ENCODE measurements at regions not wholly inside any gene's neighbourhood (a gene's known extent, or its start where the extent isn't known, plus 50 kb on each side); places are given as distances from the start of the nearest gene placed in this dataset.

- Histone ChIP-seq H3K4me3 (ENCODE audit: low read length) (no peak overlapping the region), H3K4me1 (ENCODE audit: low read length) (no peaks in the 10 kb centered on the region), H3K79me2 (ENCODE audit: low read length) (no peaks in the 10 kb centered on the region), H3K27me3 (replicated peaks; ENCODE audit: insufficient read depth, low read length) (no peaks in the 10 kb centered on the region), H4K20me1 (ENCODE audit: insufficient read depth, low read length) (no peaks in the 10 kb centered on the region), H3F3A (ENCODE audit: insufficient read depth, low read length) (no peaks in the 10 kb centered on the region), H2AFZ (ENCODE audit: low read length) (no peak overlapping the region), H3K9ac (ENCODE audit: low read length) (no peak overlapping the region), H3K9me3 (replicated peaks; ENCODE audit: insufficient read depth, low read length) (no peaks in the 10 kb centered on the region), H3K4me2 (ENCODE audit: low read depth, low read length) (no peak overlapping the region), H3K9me2 (replicated peaks; ENCODE audit: insufficient read depth, low read length) (no peaks in the 10 kb centered on the region), H3K36me3 (replicated peaks; ENCODE audit: insufficient read depth, low read length) (no peaks in the 10 kb centered on the region), H3K27ac (ENCODE audit: low read length) (no peak overlapping the region)
- TF ChIP-seq EZH2 (optimal IDR thresholded peaks at IDR 0.05; ENCODE audit: low read depth, low read length): no peak
- TF ChIP-seq EZH2phosphoT487 (IDR thresholded peaks at IDR 0.05; ENCODE audit: low read length): no peak
- TF ChIP-seq CTCF (IDR thresholded peaks at IDR 0.05; ENCODE audit: low read length): no peak
- no peak for DNase-seq
These were observed 176.9 kb upstream of the CAMK1G start for GRCh38 chr1:209406595-209406994.

DNA sequence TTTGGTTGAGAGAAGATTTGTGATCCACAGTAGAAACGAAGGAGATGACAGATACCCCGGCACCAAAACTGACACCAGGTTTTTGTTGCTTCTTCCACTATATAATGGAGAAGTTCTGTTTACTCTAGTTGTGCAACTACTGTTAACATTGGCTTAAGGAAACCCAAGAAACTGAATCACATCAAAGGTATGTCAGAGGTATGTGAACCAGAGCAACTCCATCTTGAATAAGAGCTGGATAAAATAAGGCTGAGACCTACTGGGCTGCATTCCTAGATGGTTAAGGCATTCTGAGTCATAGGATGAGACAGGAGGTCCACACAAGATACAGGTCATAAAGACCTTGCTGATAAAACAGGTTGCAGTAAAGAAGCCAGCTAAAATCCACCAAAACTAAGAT lies 173.7 kb upstream of the CAMK1G start:
- H3K4me1 ChIP-seq (ENCODE audit: low read length): no peaks in the 10 kb centered on the region

DNA sequence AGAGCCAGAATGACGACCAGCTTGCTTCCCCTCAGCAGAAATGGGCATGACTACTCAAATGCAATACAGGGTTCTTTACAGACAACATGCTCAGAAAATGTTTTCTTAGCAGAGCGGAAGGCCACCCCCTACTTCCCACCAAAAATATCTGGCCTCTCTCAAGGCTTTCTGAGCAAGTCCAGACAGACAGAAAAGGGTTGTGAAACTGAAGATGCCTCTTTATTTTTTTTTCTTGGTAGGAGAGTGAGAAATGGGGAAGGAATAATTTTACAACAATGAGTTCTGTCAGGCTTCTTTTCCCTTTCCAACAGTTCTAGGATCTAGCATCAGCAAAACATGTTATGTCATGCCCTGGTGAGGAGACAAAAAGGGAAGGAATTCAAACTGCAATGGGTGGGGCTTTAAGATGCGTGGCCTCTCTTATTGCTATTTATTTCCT lies 172.0 kb upstream of the CAMK1G start:
- no peaks in the 10 kb centered on the region for H3F3A ChIP-seq (ENCODE audit: insufficient read depth, low read length)
- no peaks in the 10 kb centered on the region for H3K27me3 ChIP-seq (replicated peaks; ENCODE audit: insufficient read depth, low read length)
- DNase-seq: no peak
- no peak overlapping the region for H3K9ac ChIP-seq (ENCODE audit: low read length)
- H4K20me1 ChIP-seq (ENCODE audit: insufficient read depth, low read length): no peaks in the 10 kb centered on the region
- H3K9me3 ChIP-seq (replicated peaks; ENCODE audit: insufficient read depth, low read length): no peaks in the 10 kb centered on the region
- TF ChIP-seq CTCF (IDR thresholded peaks at IDR 0.05; ENCODE audit: low read length) (no peak), EZH2phosphoT487 (IDR thresholded peaks at IDR 0.05; ENCODE audit: low read length) (no peak), EZH2 (optimal IDR thresholded peaks at IDR 0.05; ENCODE audit: low read depth, low read length) (no peak)
- H3K4me1 ChIP-seq (ENCODE audit: low read length): no peaks in the 10 kb centered on the region
- H3K27ac ChIP-seq (ENCODE audit: low read length): no peak overlapping the region
- H3K79me2 ChIP-seq (ENCODE audit: low read length): no peaks in the 10 kb centered on the region
- no peak overlapping the region for H3K4me2 ChIP-seq (ENCODE audit: low read depth, low read length)
- H3K36me3 ChIP-seq (replicated peaks; ENCODE audit: insufficient read depth, low read length): no peaks in the 10 kb centered on the region
- no peak overlapping the region for H2AFZ ChIP-seq (ENCODE audit: low read length)
- H3K4me3 ChIP-seq (ENCODE audit: low read length): no peak overlapping the region
- H3K9me2 ChIP-seq (replicated peaks; ENCODE audit: insufficient read depth, low read length): no peaks in the 10 kb centered on the region

More for the DNA sequence above, 173.7 kb upstream of the CAMK1G start:
- H2AFZ ChIP-seq (ENCODE audit: low read length): no peak overlapping the region
- no peak overlapping the region for H3K27ac ChIP-seq (ENCODE audit: low read length)
- H3K36me3 ChIP-seq (replicated peaks; ENCODE audit: insufficient read depth, low read length): no peaks in the 10 kb centered on the region
- no peaks in the 10 kb centered on the region for H3F3A ChIP-seq (ENCODE audit: insufficient read depth, low read length)
- no peak overlapping the region for H3K9ac ChIP-seq (ENCODE audit: low read length)
- DNase-seq: no peak
- no peak overlapping the region for H3K4me2 ChIP-seq (ENCODE audit: low read depth, low read length)
- H3K4me3 ChIP-seq (ENCODE audit: low read length): no peak overlapping the region
- no peaks in the 10 kb centered on the region for H3K79me2 ChIP-seq (ENCODE audit: low read length)
- H3K9me3 ChIP-seq (replicated peaks; ENCODE audit: insufficient read depth, low read length): no peaks in the 10 kb centered on the region
- H3K9me2 ChIP-seq (replicated peaks; ENCODE audit: insufficient read depth, low read length): no peaks in the 10 kb centered on the region
- no peaks in the 10 kb centered on the region for H3K27me3 ChIP-seq (replicated peaks; ENCODE audit: insufficient read depth, low read length)
- no peak for TF ChIP-seq EZH2 (optimal IDR thresholded peaks at IDR 0.05; ENCODE audit: low read depth, low read length)
- no peak for TF ChIP-seq CTCF (IDR thresholded peaks at IDR 0.05; ENCODE audit: low read length)
- no peak for TF ChIP-seq EZH2phosphoT487 (IDR thresholded peaks at IDR 0.05; ENCODE audit: low read length)
- H4K20me1 ChIP-seq (ENCODE audit: insufficient read depth, low read length): no peaks in the 10 kb centered on the region

Data from MM.1S (cell line).